ENCODE measurements at regions not wholly inside any gene's neighbourhood (a gene's known extent, or its start where the extent isn't known, plus 50 kb on each side); places are given as distances from the start of the nearest gene placed in this dataset.
"Not testable (repeated sequence)": the region's sequence is repeated elsewhere in the genome, so short reads cannot be mapped to it uniquely, and the experiment has no call there.

DNA sequence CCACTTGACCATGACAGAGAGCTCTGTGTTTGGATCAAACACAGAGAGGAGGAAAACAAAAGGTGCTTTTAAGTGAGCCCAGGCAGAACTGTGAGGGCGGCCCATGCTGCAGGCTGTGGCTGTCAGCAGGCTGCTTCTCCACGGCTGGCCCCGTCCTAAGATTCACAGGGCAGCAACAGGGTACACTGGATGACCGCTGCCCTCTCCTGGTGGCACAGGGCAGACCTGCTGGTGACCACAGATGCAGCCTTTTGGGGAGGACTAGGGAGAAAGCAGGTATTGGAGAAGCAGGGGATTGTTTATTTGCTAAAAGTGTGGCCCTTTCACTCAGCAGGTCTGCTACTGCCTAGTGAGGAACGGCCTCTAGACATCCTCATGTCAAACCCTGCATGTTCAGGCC, 183.7 kb downstream of the ADRA2C start:
- not testable (repeated sequence) for DNase-seq (ENCODE audit: extremely low read depth, low read depth)

DNA sequence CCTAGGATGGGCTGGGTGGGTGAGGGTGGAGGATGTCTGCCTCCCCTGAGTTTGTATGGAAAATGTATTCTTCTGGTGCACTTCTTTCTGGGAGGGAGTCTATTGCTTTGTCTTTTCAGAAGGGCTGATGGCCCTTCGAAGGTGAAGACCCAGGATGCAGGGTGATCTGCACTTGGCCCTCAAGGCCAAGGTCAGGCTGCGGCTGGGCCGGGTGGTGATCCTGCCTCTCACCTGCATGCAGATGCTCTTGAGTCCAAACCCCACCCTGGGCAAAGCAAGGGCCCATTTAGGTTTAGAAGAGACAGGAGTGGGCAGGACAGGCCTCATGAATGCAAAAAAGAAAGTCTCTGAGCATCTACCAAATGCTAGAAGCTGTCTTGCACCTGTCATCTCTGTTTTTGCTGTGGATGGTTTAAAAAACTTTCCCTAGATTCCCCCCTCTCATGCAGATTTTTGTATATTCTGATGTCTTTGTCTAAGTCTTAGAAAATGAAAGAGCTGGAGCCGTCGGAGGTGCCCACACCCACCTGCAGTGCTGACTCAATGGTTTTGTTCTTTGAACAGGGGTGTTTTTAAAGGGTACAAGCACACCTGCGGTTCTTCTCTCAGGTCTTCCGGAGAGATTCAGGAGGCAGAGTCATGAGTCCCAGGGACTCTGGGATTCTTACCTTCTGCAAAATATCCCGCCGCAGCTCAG, 186.4 kb downstream of the ADRA2C start:
- not testable (repeated sequence) for DNase-seq (ENCODE audit: extremely low read depth, low read depth)

DNA sequence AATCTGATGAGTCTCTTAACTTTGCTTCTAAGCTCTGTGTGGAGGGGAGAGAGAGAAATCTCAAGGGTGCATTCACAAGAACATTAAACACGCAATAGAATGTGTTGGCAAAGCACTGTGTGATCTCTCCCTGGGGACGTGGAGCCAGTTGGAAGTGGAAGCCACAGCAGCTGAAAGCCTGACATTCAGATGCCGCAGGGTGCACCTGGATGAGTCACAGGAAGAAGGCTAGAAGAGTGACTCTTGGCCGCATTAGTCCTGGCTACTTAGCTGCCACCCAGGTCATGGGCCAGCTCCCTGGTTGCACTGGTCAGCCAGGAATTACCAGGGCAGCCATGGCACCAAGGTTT, 186.9 kb downstream of the ADRA2C start:
- not testable (repeated sequence) for DNase-seq (ENCODE audit: extremely low read depth, low read depth)

DNA sequence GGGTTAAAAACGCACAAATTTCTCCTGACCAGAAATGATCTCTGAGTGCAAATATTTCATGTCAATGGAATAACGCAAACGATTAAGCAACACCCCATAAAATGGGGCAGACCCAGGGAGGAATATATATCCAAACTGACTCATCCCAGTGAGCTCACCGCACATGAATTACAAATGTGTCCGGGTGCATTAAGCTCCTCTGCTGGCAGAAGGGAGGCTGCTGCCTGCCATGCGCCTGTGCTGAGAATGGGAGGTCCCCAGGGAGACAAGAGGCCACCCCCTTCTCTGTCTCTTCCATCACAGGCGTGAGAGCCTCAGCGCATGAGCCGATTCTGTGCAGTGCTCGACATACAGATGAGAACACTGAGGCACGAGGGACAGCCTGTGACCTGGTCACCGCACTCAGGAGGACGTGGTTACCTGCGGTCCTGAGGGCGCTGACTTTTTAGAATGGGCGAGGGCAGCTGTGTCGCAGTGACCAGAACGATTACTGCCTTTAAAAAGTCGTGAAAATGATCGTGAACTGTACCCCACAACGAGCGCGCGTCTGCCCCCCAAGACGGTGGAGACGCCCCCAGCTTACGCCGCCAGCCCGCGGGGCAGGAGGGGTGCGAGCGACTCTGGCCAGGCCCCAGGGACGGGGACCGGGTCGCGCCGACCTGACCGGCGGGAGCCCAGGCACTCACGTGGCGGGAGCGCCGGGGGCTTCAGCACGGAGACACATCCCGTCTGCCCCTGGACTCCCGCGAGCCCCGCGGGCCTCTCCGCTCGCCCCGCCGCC, 188.5 kb downstream of the ADRA2C start:
- DNase-seq (ENCODE audit: extremely low read depth, low read depth), result peak; percentile 72

DNA sequence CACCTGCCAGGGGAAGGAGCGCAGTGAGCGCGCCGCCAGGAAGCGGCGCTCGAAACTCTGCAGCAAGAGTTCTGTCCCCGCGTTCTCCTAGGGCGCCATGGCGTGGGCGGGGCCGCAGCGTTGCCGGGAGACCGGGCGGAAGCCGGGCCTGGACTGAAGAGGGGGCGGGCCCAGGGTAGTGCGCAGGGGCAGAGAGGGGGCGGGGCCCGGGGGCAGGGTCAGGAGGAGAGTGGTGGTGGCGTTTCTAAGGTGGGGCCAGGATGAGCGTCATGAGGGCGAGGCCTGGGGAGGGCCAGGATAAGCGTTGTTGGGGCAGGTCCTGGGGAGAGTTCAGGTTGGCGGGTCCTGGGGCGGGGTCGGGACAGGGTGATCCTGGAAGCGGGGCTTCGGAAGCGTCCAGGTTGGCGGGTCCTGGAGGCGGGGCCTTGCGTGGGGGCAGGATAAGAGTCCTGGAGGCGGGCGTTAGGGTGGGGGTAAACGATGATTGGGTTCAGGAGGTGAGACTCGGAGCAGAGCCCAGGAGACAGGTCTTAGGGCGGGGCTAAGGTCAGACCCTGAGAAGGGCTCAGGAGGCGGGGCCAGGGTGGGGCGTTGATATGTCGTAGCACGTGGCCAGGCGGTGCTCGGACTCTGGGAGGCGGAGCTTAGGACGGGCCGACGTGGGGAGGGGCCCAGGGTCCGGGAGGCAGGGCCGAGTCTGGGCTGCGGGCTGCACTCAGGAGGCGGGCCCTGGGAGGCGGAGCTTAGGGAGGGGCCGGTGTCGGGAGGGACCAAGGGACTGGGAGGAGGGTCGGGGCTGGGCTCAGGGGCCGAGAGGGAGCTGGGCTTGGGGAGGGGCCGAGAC, 189.4 kb downstream of the ADRA2C start:
- DNase-seq (ENCODE audit: extremely low read depth, low read depth), result peak; percentile 92

GRCh38 chr4:3956165-3956867, 190.1 kb downstream of the ADRA2C start:
- DNase-seq (ENCODE audit: extremely low read depth, low read depth), result not testable (repeated sequence)

DNA sequence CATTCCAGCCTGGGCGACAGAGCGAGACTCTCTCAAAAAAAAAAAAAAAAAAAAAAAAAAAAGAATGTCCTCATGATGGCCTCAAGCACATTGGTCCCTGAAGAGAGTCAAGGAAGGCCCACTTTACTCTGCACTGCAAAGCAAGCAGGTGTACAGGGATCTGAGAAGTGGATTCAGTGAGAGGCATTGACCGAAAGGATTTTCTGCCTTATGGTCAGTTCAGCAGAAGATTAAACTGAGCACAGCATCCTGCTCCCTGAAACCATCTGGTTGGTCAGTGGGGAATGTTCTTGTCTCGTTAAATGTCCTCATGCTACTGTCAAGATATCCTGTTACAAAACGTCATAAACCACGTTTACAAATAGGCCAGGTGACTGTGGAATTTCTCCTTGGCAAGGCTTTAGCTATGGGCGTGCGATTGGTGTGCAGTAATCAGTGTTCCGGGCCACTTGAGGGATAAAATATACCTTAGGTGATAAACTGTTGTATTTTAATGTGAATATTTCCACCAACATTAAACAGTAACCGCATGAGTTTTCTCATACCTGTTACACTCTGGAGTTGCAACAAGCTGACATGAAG, 195.0 kb downstream of the ADRA2C start:
- DNase-seq (ENCODE audit: extremely low read depth, low read depth), result not testable (repeated sequence)

DNA sequence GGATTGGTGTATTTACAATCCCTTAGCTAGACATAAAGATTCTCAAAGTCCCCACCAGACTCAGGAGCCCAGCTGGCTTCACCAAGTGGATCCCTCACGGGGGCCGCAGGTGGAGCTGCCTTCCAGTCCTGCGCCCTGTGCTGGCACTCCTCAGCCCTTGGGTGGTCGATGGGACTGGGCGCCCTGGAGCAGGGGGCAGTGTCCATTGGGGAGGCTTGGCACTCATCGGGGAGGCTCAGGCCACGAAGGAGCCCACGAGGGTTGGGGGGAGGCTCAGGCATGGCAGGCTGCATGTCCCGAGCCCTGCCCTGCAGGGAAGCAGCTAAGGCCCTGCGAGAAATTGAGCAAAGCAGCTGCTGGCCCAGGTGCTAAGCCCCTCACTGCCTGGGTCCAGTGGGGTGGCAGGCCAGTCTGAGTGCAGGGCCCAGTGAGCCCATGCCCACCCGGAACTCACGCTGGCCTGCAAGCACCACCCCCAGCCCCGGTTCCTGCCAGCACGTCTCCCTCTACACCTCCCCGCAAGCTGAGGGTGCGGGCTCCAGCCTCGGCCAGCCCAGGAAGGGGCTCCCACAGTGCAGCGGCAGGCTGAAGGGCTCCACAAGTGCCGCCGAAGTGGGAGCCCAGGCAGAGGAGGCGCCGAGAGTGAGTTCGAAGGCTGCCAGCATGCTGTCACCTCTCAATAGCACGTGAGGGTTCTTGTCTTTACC, 198.5 kb downstream of the ADRA2C start:
- DNase-seq (ENCODE audit: extremely low read depth, low read depth), result not testable (repeated sequence)

GRCh38 chr4:3967204-3967603, 201.0 kb downstream of the ADRA2C start:
- not testable (repeated sequence) for DNase-seq (ENCODE audit: extremely low read depth, low read depth)

DNA sequence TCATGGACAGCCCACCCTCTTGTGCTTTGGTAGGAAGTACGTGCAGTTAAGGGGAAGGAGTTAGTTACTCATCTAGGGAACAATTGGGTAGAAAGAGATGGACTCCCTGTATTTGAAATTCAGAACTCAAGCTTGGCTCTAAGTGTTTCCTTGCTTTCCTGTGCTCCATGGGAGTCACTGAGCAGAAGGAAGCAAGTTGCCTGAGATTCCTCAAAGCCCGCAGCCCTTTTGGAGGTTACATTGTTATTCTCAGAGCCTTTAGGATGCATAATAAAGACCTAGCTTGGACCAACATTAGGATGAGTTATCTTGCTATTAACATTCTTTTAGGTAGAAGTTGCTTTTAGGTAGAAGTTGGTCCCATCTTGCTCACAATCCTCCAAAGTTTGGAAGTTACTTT, 206.4 kb downstream of the ADRA2C start:
- not testable (repeated sequence) for DNase-seq (ENCODE audit: extremely low read depth, low read depth)

- not testable (repeated sequence) for DNase-seq (ENCODE audit: extremely low read depth, low read depth)
Measured at GRCh38 chr4:3973581-3974200, 207.5 kb downstream of the ADRA2C start.

GRCh38 chr4:3983518-3984125, 217.4 kb downstream of the ADRA2C start:
- not testable (repeated sequence) for DNase-seq (ENCODE audit: extremely low read depth, low read depth)

DNA sequence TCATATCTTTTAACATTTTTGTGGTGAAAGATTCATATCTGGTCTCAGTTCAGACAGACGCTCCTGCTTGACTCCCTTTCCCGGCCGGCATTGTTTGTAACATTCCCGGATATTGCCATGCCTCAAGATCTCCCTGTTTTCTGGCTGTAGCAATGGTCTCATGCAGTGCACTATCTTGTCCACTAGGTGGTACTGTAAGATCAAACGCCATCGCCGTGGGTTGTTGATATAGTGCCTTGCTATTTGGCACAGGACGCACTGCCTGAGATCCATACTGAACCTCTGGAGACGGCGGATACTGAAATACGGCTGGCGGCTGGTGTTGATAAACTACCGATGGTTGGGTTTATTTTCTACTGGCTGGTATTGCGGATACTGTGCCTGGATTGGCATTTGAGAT, 218.6 kb downstream of the ADRA2C start:
- not testable (repeated sequence) for DNase-seq (ENCODE audit: extremely low read depth, low read depth)

- DNase-seq (ENCODE audit: extremely low read depth, low read depth), result not testable (repeated sequence)
Measured at GRCh38 chr4:3986412-3986811, 220.2 kb downstream of the ADRA2C start.

- not testable (repeated sequence) for DNase-seq (ENCODE audit: extremely low read depth, low read depth)
Measured at GRCh38 chr4:3997386-3997785, 229.3 kb downstream of the OTOP1 start.

DNA sequence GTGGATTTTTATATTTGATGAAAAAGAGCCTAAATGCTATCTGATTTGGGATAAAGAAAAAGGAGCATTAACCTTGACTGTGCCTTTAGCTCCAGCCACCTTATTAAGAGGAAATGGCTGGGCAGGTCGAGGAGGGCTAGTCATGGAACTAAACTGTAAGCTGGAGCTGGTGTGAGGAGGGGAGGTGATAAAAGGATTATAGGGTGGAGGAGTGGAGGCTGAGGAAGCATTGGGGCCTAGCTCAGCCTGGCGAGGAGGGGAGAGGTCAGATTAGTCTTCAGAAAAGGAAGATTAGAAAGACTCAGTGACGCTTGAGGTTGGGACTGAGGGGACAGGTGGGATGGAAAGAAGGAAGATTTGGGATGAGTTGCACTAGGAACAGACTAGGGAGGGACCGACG, 222.7 kb downstream of the OTOP1 start:
- DNase-seq (ENCODE audit: extremely low read depth, low read depth), result not testable (repeated sequence)

- DNase-seq (ENCODE audit: extremely low read depth, low read depth), result not testable (repeated sequence)
Measured at GRCh38 chr4:4004702-4005101, 222.0 kb downstream of the OTOP1 start.

- not testable (repeated sequence) for DNase-seq (ENCODE audit: extremely low read depth, low read depth)
Measured at GRCh38 chr4:4006356-4006755, 220.4 kb downstream of the OTOP1 start.

GRCh38 chr4:4019071-4019470, 207.7 kb downstream of the OTOP1 start:
- not testable (repeated sequence) for DNase-seq (ENCODE audit: extremely low read depth, low read depth)

Data from NCI-H460 (cell line).